ENCODE measurements at regions not wholly inside any gene's neighbourhood (a gene's known extent, or its start where the extent isn't known, plus 50 kb on each side); places are given as distances from the start of the nearest gene placed in this dataset.

GRCh38 chr16:7140899-7141298 is 191.7 kb upstream of the RBFOX1 start:
- Histone ChIP-seq H3K79me2 (ENCODE audit: insufficient read depth) (no peaks in the 10 kb centered on the region), H3K4me3 (no peak overlapping the region), H3K4me1 (ENCODE audit: insufficient read depth) (no peaks in the 10 kb centered on the region), H3K27ac (no peak overlapping the region), H4K20me1 (ENCODE audit: insufficient read depth) (no peaks in the 10 kb centered on the region), H3K9me3 (ENCODE audit: low read depth) (no peaks in the 10 kb centered on the region), H3K9ac (no peak overlapping the region), H3K9me2 (ENCODE audit: insufficient read depth) (no peaks in the 10 kb centered on the region), H3K27me3 (replicated peaks; ENCODE audit: insufficient read depth) (no peaks in the 10 kb centered on the region), H3F3A (ENCODE audit: insufficient read depth) (no peaks in the 10 kb centered on the region), H3K4me2 (ENCODE audit: unreplicated experiment) (no peak overlapping the region), H3K36me3 (ENCODE audit: low read depth) (no peaks in the 10 kb centered on the region), H2AFZ (no peak overlapping the region)
- no peak for DNase-seq
- no peak for TF ChIP-seq EZH2phosphoT487 (IDR thresholded peaks at IDR 0.05; ENCODE audit: insufficient read depth, low read depth)
- no peak for TF ChIP-seq EZH2 (IDR thresholded peaks at IDR 0.05; ENCODE audit: insufficient read depth, poor library complexity, severe bottlenecking)
- in situ Hi-C loops (cut with MboI) = no loop called here
- WGBS, 2 experiments (ENCODE audit: low coverage in 1 of 2, low lambda C conversion rate in 2 of 2, missing lambda C conversion rate in 2 of 2) = 7 to 20% methylated on average over 5 of the region's 5 CpGs

- Histone ChIP-seq H3K36me3 (ENCODE audit: low read depth) (no peaks in the 10 kb centered on the region), H3K27me3 (replicated peaks; ENCODE audit: insufficient read depth) (no peaks in the 10 kb centered on the region), H3K4me3 (no peak overlapping the region), H3K4me1 (ENCODE audit: insufficient read depth) (no peaks in the 10 kb centered on the region), H3K9me2 (ENCODE audit: insufficient read depth) (no peaks in the 10 kb centered on the region), H3K79me2 (ENCODE audit: insufficient read depth) (no peaks in the 10 kb centered on the region), H3F3A (ENCODE audit: insufficient read depth) (no peaks in the 10 kb centered on the region), H3K4me2 (ENCODE audit: unreplicated experiment) (no peak overlapping the region), H3K27ac (no peak overlapping the region), H3K9me3 (ENCODE audit: low read depth) (no peaks in the 10 kb centered on the region), H4K20me1 (ENCODE audit: insufficient read depth) (no peaks in the 10 kb centered on the region), H3K9ac (no peak overlapping the region), H2AFZ (no peak overlapping the region)
- WGBS, 2 experiments (ENCODE audit: low coverage in 1 of 2, low lambda C conversion rate in 2 of 2, missing lambda C conversion rate in 2 of 2) = 18 to 21% methylated on average over 8 of the region's 8 CpGs
- in situ Hi-C loops (cut with MboI) = no loop called here
- DNase-seq = peak; percentile 2
- TF ChIP-seq EZH2phosphoT487 (IDR thresholded peaks at IDR 0.05; ENCODE audit: insufficient read depth, low read depth) (no peak), EZH2 (IDR thresholded peaks at IDR 0.05; ENCODE audit: insufficient read depth, poor library complexity, severe bottlenecking) (no peak)
These were observed 194.9 kb upstream of the RBFOX1 start for GRCh38 chr16:7137560-7138330.

- H3K36me3 ChIP-seq (ENCODE audit: low read depth) = no peaks in the 10 kb centered on the region
- no peaks in the 10 kb centered on the region for H3K79me2 ChIP-seq (ENCODE audit: insufficient read depth)
- no peak overlapping the region for H3K4me2 ChIP-seq (ENCODE audit: unreplicated experiment)
- H3F3A ChIP-seq (ENCODE audit: insufficient read depth) = no peaks in the 10 kb centered on the region
- DNase-seq = no peak
- no peak overlapping the region for H3K4me3 ChIP-seq
- H3K4me1 ChIP-seq (ENCODE audit: insufficient read depth) = no peaks in the 10 kb centered on the region
- H3K27me3 ChIP-seq (replicated peaks; ENCODE audit: insufficient read depth) = no peaks in the 10 kb centered on the region
- TF ChIP-seq EZH2phosphoT487 (IDR thresholded peaks at IDR 0.05; ENCODE audit: insufficient read depth, low read depth) (no peak), EZH2 (IDR thresholded peaks at IDR 0.05; ENCODE audit: insufficient read depth, poor library complexity, severe bottlenecking) (no peak)
- H3K9me2 ChIP-seq (ENCODE audit: insufficient read depth) = no peaks in the 10 kb centered on the region
- H2AFZ ChIP-seq = no peak overlapping the region
- H3K27ac ChIP-seq = no peak overlapping the region
- H3K9me3 ChIP-seq (ENCODE audit: low read depth) = no peaks in the 10 kb centered on the region
- no peaks in the 10 kb centered on the region for H4K20me1 ChIP-seq (ENCODE audit: insufficient read depth)
- no peak overlapping the region for H3K9ac ChIP-seq
- in situ Hi-C loops (cut with MboI) = no loop called here
- WGBS, 2 experiments (ENCODE audit: low coverage in 1 of 2, low lambda C conversion rate in 2 of 2, missing lambda C conversion rate in 2 of 2) = 20 to 25% methylated on average over 2 of the region's 2 CpGs
These were observed 200.2 kb upstream of the RBFOX1 start for GRCh38 chr16:7132465-7132864.

DNA sequence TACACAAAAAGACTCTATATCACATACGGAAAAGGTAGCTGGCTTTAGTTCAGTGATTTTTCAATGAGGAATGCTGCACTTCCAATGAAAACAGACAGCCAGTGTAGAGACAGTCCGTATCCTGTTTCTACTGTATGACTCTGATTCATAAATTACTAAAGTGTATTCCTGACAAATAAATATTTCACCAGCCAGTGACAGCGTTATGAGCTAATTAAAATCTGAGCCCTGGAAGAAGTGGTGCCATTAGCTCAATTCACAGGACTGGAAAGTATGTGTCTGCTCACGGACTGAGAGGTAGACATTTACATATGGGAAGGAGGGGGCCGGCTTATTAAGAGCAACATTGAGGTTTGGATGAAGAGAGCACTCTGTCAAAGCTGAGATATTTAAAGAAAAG is 207.9 kb upstream of the RBFOX1 start:
- no peak overlapping the region for H3K4me2 ChIP-seq (ENCODE audit: unreplicated experiment)
- no peaks in the 10 kb centered on the region for H3F3A ChIP-seq (ENCODE audit: insufficient read depth)
- no peaks in the 10 kb centered on the region for H3K27me3 ChIP-seq (replicated peaks; ENCODE audit: insufficient read depth)
- H3K4me1 ChIP-seq (ENCODE audit: insufficient read depth) = no peaks in the 10 kb centered on the region
- no peaks in the 10 kb centered on the region for H4K20me1 ChIP-seq (ENCODE audit: insufficient read depth)
- no peaks in the 10 kb centered on the region for H3K9me3 ChIP-seq (ENCODE audit: low read depth)
- 12 to 17% methylated on average over 5 of the region's 5 CpGs for WGBS, 2 experiments (ENCODE audit: low coverage in 1 of 2, low lambda C conversion rate in 2 of 2, missing lambda C conversion rate in 2 of 2)
- TF ChIP-seq EZH2 (IDR thresholded peaks at IDR 0.05; ENCODE audit: insufficient read depth, poor library complexity, severe bottlenecking) = no peak
- TF ChIP-seq EZH2phosphoT487 (IDR thresholded peaks at IDR 0.05; ENCODE audit: insufficient read depth, low read depth) = no peak
- H3K9ac ChIP-seq = no peak overlapping the region
- no peak overlapping the region for H3K4me3 ChIP-seq
- H3K79me2 ChIP-seq (ENCODE audit: insufficient read depth) = no peaks in the 10 kb centered on the region
- H3K36me3 ChIP-seq (ENCODE audit: low read depth) = no peaks in the 10 kb centered on the region
- no peak overlapping the region for H2AFZ ChIP-seq
- no peaks in the 10 kb centered on the region for H3K9me2 ChIP-seq (ENCODE audit: insufficient read depth)
- DNase-seq = no peak
- in situ Hi-C loops (cut with MboI) = no loop called here
- H3K27ac ChIP-seq = no peak overlapping the region

All from GM23248 (cell line).